H1 (cell line): ENCODE measurements at regions not wholly inside any gene's neighbourhood (a gene's known extent, or its start where the extent isn't known, plus 50 kb on each side); places are given as distances from the start of the nearest gene placed in this dataset.

Experiments
- EGR1 ChIP-seq: IDR thresholded peaks from 2 replicates; pipeline ENCODE4 v1.6.1; 2011; ENCODE audit warnings: low read depth, low read length, borderline replicate concordance
- SIX5 ChIP-seq: IDR thresholded peaks from 2 replicates; pipeline ENCODE4 v1.6.1; 2011; ENCODE audit warnings: mild to moderate bottlenecking, low read depth, low read length
- SUZ12 ChIP-seq: fragments of 200-600 bp; sonication (generic); IDR thresholded peaks from 2 replicates; pipeline ENCODE4 v1.6.1; 2012; ENCODE audit warnings: mild to moderate bottlenecking, inconsistent platforms, low read length, moderate library complexity, mixed read lengths
- TAF7 ChIP-seq: optimal IDR thresholded peaks from 2 replicates; pipeline ENCODE3; 2011; ENCODE audit warnings: low read depth, mild to moderate bottlenecking, inconsistent platforms, low read length, moderate library complexity, borderline replicate concordance

- TF ChIP-seq EGR1 (no peak), SIX5 (no peak), TAF7 (no peak), SUZ12 (no peak)
These were observed 132.5 kb upstream of the G2E3 start (continued) for GRCh38 chr14:30426463-30426862.
